ENCODE measurements at regions not wholly inside any gene's neighbourhood (a gene's known extent, or its start where the extent isn't known, plus 50 kb on each side); places are given as distances from the start of the nearest gene placed in this dataset.

GRCh38 chr3:158005391-158006100 lies 100.7 kb downstream of the SHOX2 start:
- TF ChIP-seq POLR2AphosphoS5 (IDR thresholded peaks at IDR 0.05; ENCODE audit: low read depth, low read length), result no peak
- TF ChIP-seq RAD21 (IDR thresholded peaks at IDR 0.05; ENCODE audit: low read depth), result no peak
- TF ChIP-seq SIN3A (IDR thresholded peaks at IDR 0.05; ENCODE audit: low read depth), result no peak
- TF ChIP-seq SRF (IDR thresholded peaks at IDR 0.05; ENCODE audit: low read depth), result no peak
- no peak for TF ChIP-seq EZH2 (IDR thresholded peaks at IDR 0.05)
- no peak for TF ChIP-seq ATF3 (IDR thresholded peaks at IDR 0.05)
- no peak for TF ChIP-seq CTCF (IDR thresholded peaks at IDR 0.05 in 2 of 3, conservative IDR thresholded peaks at IDR 0.05 in 1 of 3; ENCODE audit: borderline replicate concordance in 1 of 3, insufficient read depth in 1 of 3, low read depth in 2 of 3, low read length in 2 of 3)
- TF ChIP-seq REST (IDR thresholded peaks at IDR 0.05; ENCODE audit: low read depth), result no peak
- TF ChIP-seq POLR2A (IDR thresholded peaks at IDR 0.05; ENCODE audit: borderline replicate concordance, extremely low read depth, insufficient read depth, insufficient read length), result no peak
- no peak for TF ChIP-seq CEBPB (IDR thresholded peaks at IDR 0.05; ENCODE audit: low read depth)
